Left lobe of liver (tissue), 2 donors: ENCODE measurements at regions not wholly inside any gene's neighbourhood (a gene's known extent, or its start where the extent isn't known, plus 50 kb on each side); places are given as distances from the start of the nearest gene placed in this dataset.
"Not testable (repeated sequence)": the region's sequence is repeated elsewhere in the genome, so short reads cannot be mapped to it uniquely, and the experiment has no call there.

Experiments
- ATAC-seq: fragments of 200-7000 bp; cut with Tn5 transposase; one replicate; pipeline ENCODE4 v1.9.1; 2020; ENCODE audit warnings: mild to moderate bottlenecking, moderate library complexity
- DNase-seq: peaks from one replicate; pipeline ENCODE4 v3.0.0-alpha.2; 2020; ENCODE audit warnings: low spot score
- donor health status: DM: no; HTN: no; CAD: no; lungs with moderate emphysema.
- donor health status: DM: no; HTN: yes; CAD: no.

GRCh38 chr10:46095943-46096342, 49.9 kb upstream of the MSMB start:
- ATAC-seq, DNase-seq: not testable (repeated sequence)

GRCh38 chr10:46096446-46096845, 50.4 kb upstream of the MSMB start:
- ATAC-seq, result no peak
- no peak for DNase-seq

DNA sequence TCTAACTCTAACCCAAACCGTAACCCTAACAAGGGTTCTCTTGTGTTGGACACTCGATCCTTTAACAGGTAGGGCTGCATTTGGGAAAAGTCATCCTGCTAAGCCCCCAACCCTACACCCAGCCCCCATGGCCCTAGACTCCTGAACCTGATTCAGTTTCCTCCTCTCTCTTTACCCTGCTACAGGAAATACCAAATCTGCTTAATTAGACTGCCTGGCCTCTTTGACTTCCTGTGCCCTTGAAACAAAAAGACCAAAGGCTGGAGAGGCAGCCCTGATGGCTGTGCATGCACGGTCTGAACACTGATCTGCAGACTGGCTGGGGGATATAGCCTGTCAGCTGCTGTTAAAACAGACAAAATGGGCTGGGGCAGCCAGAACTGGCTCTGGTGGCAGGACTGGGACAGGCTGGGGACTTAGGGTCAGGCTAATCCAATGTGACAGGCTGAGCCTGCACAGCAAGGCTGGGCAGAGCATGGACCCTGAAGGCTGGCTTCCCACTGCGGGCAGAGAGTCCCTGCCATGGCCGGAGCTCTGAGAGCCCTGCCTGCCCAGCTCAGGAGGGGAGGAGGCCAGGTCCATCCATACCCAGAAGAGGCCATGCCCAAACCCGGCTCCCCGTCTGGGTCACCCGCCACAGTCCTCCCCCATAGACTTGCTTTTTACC, 51.0 kb upstream of the MSMB start:
- ATAC-seq, result peak; percentile 18
- DNase-seq, result no peak

GRCh38 chr10:46097576-46098317, 51.7 kb upstream of the MSMB start:
- no peak for DNase-seq
- ATAC-seq, result no peak

DNA sequence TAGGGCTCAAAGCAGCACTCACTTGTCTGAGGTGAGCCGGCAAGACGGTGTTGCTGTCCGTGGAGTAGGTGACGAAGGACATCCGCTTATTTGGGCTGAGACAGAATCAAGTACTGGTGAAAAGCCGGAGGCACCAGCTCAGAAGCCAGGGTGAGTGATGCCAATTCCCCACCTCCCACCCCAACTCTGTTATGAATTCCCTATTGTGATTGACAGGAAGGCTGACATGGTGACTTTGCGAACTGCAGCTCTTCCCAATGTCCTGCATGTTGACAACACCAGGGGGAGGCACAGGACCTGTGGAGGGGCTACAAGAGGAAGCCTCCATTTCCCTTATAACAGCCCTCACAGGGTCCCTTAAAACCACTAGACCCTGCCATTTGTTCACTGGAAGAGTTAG, 52.3 kb upstream of the MSMB start:
- ATAC-seq (no peak), DNase-seq (no peak)

DNA sequence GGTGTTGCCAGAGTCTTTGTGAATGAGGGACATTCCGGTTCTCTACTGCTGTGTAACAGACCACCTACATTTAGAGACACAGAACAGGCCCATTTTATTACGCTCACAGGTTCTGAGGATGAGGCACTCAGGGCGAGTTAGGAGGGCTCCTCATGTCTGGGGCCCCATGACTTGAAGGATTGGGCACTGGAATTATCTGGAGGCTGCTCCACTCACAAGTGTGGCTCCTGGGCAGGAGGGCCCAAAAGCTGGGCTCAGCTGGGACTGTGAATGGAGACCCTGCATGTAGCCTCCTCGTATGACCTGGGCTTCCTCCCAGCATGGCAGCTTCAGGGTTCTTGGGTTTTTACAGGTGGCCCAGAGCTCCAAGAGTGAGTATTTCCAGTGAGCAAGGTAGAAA, 52.9 kb upstream of the MSMB start:
- DNase-seq, ATAC-seq: not testable (repeated sequence)

- ATAC-seq, result no peak
- DNase-seq, result no peak
Observed at GRCh38 chr10:46104071-46104585, 58.1 kb upstream of the MSMB start.

DNA sequence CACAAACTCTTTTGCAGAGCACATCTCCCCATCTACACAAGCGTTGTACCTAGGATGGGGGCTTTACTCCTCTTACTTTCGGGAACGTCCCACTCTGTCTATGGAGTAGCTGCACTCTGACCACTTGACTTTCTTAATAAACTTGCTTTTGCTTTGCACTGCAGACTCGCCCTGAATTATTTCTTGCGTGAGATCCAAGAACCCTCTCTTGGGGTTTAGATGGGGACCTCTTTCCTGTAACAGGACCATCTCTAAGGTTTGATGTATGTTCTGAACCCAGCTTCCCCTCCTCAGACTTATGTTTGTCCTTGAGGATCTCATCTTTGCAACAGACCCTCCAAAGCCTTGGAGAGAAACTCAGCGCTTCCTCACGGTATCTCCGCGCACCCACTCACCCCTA, 59.3 kb upstream of the MSMB start:
- ATAC-seq, DNase-seq: not testable (repeated sequence)

DNA sequence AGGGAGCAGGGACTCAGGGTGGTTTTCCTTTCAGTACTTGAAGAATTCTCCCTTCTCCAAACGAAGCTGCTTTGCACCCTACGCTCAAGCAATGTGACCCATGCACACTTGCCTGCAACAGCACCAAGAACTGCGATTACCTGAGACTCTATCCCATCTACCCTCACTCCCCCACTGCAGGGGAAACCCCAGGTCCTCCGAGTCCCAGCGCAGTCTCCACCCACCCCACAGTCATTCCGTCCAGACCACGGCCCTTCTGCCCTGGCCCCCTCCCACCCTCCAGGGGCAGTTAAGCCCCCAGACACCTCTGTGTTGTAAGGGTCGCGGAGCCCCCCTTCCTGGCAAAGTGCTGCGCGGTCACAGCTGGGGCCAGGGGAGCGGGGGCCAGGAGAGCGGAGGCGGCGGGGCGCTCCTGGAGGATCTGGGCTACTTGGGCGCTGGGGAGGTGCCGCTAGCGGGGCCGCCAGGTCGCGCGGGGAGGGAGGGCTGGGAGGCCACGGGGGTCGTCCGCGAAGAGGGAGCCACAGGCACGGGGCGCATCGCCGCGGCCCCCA, 59.9 kb upstream of the MSMB start:
- DNase-seq, result not testable (repeated sequence)

DNA sequence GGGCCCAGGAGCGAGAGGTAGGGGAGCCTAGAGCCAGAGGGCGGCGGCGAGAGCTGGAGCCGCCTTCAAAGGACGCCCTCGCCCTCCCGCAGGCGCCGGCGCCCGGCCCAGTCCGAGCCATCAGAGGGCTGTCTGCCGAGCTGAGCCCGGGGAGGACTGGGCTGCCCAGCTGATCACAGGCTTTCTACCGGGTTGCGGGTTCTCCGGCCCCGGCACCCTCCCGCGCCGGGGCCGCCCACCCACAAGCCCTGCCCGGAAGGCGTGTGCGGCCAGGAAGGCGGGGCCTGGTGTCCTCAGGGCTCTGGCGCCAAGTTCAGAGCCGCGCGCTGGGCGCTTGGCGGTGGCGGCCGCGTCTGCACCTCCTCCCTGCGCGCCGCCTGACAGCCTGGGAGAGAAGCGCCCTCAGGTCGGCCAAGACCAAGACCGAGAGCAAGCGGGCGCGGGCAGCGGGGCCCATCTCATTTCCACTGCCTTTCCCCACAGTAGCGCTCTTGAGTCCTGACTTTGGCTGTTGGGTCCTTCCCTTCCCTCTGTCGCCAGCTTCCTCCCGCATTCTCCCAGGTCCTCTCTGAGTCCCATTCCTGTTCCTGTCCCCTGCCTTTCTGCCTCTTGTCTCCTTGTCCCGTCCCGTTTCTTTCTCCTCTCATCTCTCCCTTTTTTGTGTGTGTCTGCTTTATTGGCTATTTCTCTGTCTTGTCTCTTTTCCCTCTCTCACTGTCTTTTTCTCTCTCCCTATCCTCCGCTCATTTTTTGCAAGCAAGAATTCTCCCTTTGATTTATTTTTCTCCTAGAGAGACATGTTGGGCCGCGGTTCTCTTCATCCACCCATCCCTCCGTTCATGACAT, 60.6 kb upstream of the MSMB start:
- ATAC-seq, result peak; percentile 97

More for the DNA sequence above, 59.9 kb upstream of the MSMB start:
- ATAC-seq, result peak; percentile 32

DNA sequence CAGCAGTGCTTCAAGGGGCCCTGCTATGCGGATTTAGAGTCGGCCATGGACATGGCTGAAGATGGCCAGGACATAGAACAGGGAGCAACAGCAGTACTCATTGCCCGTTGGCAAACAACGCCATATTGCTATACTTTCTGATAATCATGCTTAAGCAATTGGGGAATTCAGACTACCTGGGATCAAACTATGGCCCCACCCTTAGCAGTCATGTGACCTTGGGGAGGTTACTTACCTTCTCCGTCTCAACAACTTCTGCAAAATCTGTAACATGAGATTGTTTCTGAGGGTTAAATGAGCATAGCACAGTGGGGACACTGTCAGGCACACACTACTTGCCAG, 62.1 kb upstream of the MSMB start:
- not testable (repeated sequence) for DNase-seq, ATAC-seq

More for the DNA sequence above, 60.6 kb upstream of the MSMB start:
- peak; percentile 87 for DNase-seq

GRCh38 chr10:46154271-46154670, 108.2 kb upstream of the MSMB start:
- ATAC-seq, result not testable (repeated sequence)

DNA sequence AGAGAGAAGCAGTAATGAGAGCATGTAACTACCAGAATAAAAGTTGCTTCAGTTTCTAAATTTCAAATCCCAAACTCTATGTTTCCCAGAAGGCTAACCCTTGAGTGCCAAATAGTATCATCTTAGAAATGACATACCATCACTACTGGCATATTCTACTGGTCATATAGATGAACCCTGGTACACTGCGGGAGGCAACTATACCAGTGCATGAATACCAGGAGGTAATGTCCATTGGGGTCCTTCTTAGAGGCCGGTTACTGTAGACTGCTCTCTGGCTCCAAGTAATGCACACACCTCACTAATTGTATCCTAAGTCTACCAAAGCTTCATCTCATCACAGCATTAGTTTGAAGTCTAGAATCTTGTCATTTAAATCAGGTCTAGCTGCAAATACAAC, 108.6 kb upstream of the MSMB start:
- ATAC-seq, DNase-seq: not testable (repeated sequence)

More at GRCh38 chr10:46154271-46154670, 108.2 kb upstream of the MSMB start:
- not testable (repeated sequence) for DNase-seq

DNA sequence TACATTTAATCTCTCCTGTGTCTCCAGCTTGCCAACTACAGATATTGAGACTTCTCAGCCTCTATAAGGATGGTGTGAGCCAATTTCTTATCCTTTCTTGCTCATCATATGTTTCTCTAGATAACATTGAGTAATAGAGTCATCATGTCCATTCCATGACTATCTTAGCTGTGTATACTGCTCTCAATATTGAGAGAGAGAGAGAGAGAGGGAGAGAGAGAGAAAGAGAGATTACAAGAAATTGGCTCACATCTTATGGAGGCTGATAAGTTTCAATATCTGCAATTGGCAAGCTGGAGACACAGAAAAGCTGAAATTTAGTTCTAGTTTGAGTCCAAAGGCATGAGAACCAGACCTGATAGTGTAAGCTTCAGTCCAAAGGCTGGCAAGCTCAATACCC, 110.8 kb upstream of the MSMB start:
- not testable (repeated sequence) for DNase-seq, ATAC-seq

DNA sequence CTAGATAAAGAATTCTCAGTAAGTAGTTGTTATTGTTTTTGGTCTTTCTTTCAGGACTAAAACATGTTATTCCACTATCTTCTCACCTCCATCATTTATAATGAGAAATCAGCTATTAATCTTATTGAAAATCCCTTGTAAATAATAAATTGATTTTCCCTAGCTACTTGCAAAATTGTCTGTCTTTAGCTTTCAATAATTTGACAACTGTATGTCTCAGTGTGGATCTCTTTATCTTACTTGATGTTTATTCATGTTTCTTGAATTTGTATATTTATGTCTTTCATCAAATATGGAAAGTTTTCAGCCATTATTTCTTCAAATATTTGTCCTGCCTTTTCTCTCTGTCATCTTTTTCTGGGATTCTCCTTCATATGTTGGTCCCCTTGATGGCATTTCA, 117.1 kb upstream of the ANTXRL start:
- no peak for ATAC-seq
- no peak for DNase-seq

DNA sequence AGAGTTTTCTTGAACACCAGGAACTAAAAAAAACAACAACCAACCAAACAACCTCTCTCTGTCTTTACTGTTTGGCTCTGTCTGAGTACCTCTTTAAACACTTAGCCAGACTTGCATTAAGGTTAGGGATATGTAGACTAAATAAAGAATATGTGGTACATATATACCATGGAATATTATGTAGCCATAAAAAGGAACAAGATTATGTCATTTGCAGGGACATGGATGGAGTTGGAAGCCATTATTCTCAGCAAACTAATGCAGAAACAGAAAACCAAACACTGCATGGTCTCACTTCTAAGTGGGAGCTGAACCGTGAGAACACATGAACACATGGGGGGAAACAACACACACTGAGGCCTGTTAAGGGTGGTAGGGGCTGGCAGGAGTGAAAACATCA, 116.0 kb upstream of the ANTXRL start:
- DNase-seq, result no peak
- no peak for ATAC-seq

DNA sequence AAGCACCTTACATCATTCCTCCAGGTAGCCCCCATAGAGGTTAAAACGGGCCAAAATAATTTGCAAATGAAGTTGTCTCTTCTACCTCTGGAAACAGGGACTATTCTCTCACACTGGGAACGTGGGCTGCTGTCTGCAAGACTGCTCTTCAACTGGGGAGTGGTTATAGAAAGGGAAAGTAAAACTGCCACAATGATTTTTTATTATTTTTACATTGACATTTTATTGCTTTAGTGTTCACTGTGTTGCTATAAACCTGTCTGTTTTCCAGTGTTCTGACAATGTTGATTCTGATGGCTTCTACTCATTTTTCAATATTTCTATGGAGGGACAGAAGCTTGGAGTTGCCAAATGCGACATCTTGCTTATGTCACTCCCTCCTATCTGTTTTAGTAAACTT, 115.1 kb upstream of the ANTXRL start:
- ATAC-seq, result peak; percentile 65

DNA sequence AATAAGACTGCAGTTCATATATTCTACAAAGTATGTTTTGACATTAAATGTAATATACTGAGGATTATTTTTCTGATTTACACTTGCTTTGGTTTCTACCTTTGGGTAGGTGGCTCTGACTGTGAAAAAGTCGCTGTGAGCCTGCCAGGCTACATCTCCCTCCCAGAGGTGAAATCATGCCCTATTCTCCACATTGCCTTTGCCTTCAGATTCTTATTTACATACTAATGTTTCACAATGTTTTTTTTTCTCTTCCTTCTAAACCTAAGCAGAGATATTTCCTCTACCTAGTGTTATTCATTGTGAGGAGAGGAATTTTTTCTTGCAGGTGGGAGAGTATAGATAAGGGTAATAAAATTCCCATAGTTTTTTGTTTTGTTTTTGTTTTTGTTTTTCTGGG, 111.5 kb upstream of the ANTXRL start:
- DNase-seq (no peak), ATAC-seq (peak; percentile 80)

More for the DNA sequence above, 115.1 kb upstream of the ANTXRL start:
- no peak for DNase-seq

GRCh38 chr10:46175831-46176230, 111.0 kb upstream of the ANTXRL start:
- no peak for ATAC-seq

GRCh38 chr10:46187431-46187830, 99.4 kb upstream of the ANTXRL start:
- not testable (repeated sequence) for DNase-seq, ATAC-seq

More at GRCh38 chr10:46175831-46176230, 111.0 kb upstream of the ANTXRL start:
- DNase-seq, result no peak

DNA sequence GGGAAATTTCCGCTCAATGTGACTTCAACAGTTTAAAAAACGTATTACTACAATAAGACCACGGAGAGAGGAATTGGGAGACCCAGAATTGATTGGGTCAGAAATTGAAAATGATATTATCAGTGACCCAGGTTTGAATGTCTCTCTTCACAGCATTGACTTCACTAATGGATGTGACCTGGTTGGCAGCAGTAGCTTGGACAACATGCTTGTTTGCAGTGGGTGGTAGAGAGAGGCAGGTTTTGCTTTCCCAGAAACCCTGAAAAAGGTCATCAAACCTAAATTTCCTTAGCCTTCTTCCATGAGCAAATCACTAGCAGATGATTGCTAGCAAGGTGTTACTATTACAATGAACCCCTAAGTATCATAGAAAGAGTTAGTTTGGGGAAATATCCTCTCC, 89.7 kb upstream of the ANTXRL start:
- peak; percentile 79 for ATAC-seq
- no peak for DNase-seq
